PFSK-1 (cell line): ENCODE measurements at regions not wholly inside any gene's neighbourhood (a gene's known extent, or its start where the extent isn't known, plus 50 kb on each side); places are given as distances from the start of the nearest gene placed in this dataset.

Experiments used
- POLR2AphosphoS5 ChIP-seq: IDR thresholded peaks from 2 replicates; pipeline ENCODE4 v1.6.1; 2012; ENCODE audit warnings: low read depth, mild to moderate bottlenecking, control low read depth, low read length, moderate library complexity
- REST ChIP-seq, 2 experiments: IDR thresholded peaks; 2 replicates each; pipeline versions ENCODE4 v1.6.1 to v1.8.0; 2011 to 2012; ENCODE audit warnings: low read depth in 2 of 2, low read length in 2 of 2, control low read depth in 1 of 2, inconsistent platforms in 1 of 2, mild to moderate bottlenecking in 1 of 2, moderate library complexity in 1 of 2; ENCODE audit not compliant: insufficient read depth in 1 of 2
- SIN3A ChIP-seq: IDR thresholded peaks from 2 replicates; pipeline ENCODE4 v1.6.1; 2012; ENCODE audit warnings: mild to moderate bottlenecking, low read length, moderate library complexity, borderline replicate concordance; ENCODE audit not compliant: insufficient read depth
- TAF1 ChIP-seq: IDR thresholded peaks from 2 replicates; pipeline ENCODE4 v1.6.1; 2012; ENCODE audit warnings: low read length, control low read depth, borderline replicate concordance; ENCODE audit not compliant: insufficient read depth

GRCh38 chr9:115976781-115977180 is 176.8 kb upstream of the PAPPA start:
- TF ChIP-seq POLR2AphosphoS5 (no peak), TAF1 (no peak), REST (IDR thresholded peaks at IDR 0.05; ENCODE audit: insufficient read depth in 1 of 2, low read depth in 2 of 2, low read length in 2 of 2) (no peak), SIN3A (no peak)
